IgD-negative memory B cell (primary cell): ENCODE measurements at regions not wholly inside any gene's neighbourhood (a gene's known extent, or its start where the extent isn't known, plus 50 kb on each side); places are given as distances from the start of the nearest gene placed in this dataset.
"Not testable (repeated sequence)": the region's sequence is repeated elsewhere in the genome, so short reads cannot be mapped to it uniquely, and the experiment has no call there.

Source experiments
- H3K27ac Mint-ChIP-seq, 3 donors: one replicate each; pipeline ENCODE4 v1.8.0; 2020 to 2022; ENCODE audit warnings: mild to moderate bottlenecking in 3 of 3, mixed read lengths in 3 of 3, moderate library complexity in 1 of 3
- H3K27me3 Mint-ChIP-seq: one replicate; pipeline ENCODE4 v1.8.0; 2021; ENCODE audit warnings: mixed read lengths
- H3K36me3 Mint-ChIP-seq: one replicate; pipeline ENCODE4 v1.8.0; 2020; ENCODE audit warnings: mild to moderate bottlenecking, mixed read lengths
- H3K4me1 Mint-ChIP-seq, 3 donors: one replicate each; pipeline ENCODE4 v1.8.0; 2020 to 2022; ENCODE audit warnings: mixed read lengths in 3 of 3, mild to moderate bottlenecking in 1 of 3
- H3K4me3 Mint-ChIP-seq, 4 donors: one replicate each; pipeline ENCODE4 v1.8.0; 2020 to 2022; ENCODE audit warnings: mild to moderate bottlenecking in 4 of 4, mixed read lengths in 4 of 4, moderate library complexity in 3 of 4
- H3K9me3 Mint-ChIP-seq, 3 donors: one replicate each; pipeline ENCODE4 v1.8.0; 2020 to 2021; ENCODE audit warnings: mixed read lengths in 3 of 3, mild to moderate bottlenecking in 1 of 3

- not testable (repeated sequence) for H3K4me3 Mint-ChIP-seq, H3K9me3 Mint-ChIP-seq, H3K4me1 Mint-ChIP-seq, H3K27me3 Mint-ChIP-seq, H3K36me3 Mint-ChIP-seq, H3K27ac Mint-ChIP-seq
Observed at GRCh38 chr2:131833367-131834202, 305.9 kb downstream of the CCDC74A start.

DNA sequence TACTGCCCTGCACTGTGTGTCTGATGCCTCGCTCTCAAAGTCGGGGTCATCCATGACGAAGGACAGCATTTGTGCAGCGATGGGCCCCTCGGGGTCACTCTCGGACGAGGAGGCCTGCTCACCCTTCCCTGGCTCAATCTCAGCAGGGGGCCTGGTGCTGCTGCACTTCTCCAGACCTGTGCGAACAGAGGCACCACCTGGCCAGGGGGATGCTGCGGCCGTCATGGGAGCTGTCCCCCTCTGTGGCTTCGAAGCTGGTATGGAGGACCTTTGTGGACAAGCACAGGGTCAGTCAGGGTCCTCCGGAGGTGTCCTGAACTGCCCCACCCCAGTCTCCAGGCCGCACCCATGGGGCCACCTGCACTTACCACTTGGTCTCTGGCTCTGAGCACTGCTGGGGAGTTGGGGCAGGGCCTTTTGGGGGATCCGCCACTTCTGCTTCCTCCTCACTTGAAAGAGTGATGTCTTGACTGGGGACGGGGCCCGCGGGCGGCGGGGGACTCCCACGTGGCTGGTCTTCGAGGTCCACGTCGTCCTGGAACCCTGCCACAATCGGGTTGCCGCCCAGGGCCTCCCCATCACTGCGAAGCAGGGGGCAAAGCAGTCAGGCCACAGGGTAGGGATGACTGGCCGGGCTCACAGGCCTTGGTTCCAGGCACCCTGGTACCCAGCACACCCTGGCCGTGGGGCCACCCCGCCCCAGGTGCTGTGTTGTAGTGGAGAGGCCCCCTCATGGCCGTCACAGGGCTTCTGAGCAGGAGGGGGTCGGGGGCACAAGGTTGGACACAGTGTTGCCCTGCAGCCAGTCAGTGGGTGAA lies 306.7 kb downstream of the CCDC74A start:
- not testable (repeated sequence) for H3K9me3 Mint-ChIP-seq, H3K27ac Mint-ChIP-seq, H3K4me1 Mint-ChIP-seq, H3K27me3 Mint-ChIP-seq, H3K4me3 Mint-ChIP-seq, H3K36me3 Mint-ChIP-seq

- H3K36me3 Mint-ChIP-seq, H3K27ac Mint-ChIP-seq, H3K27me3 Mint-ChIP-seq, H3K4me1 Mint-ChIP-seq, H3K4me3 Mint-ChIP-seq, H3K9me3 Mint-ChIP-seq: not testable (repeated sequence)
Observed at GRCh38 chr2:131835022-131835421, 307.3 kb downstream of the CCDC74A start.

DNA sequence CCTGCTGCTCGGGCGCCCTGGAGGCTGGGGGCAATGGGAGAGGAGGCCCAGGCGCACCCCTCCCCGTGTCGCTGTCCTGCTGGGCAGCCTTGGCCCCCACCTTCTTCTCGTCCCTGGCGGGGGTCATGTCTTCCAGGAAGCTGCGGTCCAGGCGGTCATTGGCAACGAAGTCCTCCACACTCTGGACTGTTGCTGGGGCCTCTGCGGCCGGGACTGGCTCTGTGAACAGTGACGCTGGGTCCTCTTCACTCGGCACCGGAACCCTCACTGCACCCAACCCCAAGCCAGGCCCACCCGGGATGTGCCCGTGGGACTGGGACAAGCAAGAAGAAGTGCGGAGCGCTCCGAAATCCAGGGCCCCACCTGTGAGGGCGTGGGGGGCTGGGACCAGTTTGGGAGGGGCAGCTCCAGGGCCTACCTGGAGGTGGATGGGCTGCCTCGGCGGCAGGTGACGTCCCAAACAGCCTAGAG lies 308.0 kb downstream of the CCDC74A start:
- H3K4me3 Mint-ChIP-seq, result no peak overlapping the region
- no peaks in the 10 kb centered on the region for H3K9me3 Mint-ChIP-seq
- no peaks in the 10 kb centered on the region for H3K27me3 Mint-ChIP-seq
- H3K27ac Mint-ChIP-seq, result no peak overlapping the region
- no peaks in the 10 kb centered on the region for H3K4me1 Mint-ChIP-seq
- H3K36me3 Mint-ChIP-seq, result no peaks in the 10 kb centered on the region

GRCh38 chr2:131836116-131836515 lies 308.4 kb downstream of the CCDC74A start:
- H3K27me3 Mint-ChIP-seq, H3K4me1 Mint-ChIP-seq, H3K27ac Mint-ChIP-seq, H3K36me3 Mint-ChIP-seq, H3K4me3 Mint-ChIP-seq, H3K9me3 Mint-ChIP-seq: not testable (repeated sequence)

- not testable (repeated sequence) for H3K27ac Mint-ChIP-seq, H3K27me3 Mint-ChIP-seq, H3K4me3 Mint-ChIP-seq, H3K9me3 Mint-ChIP-seq, H3K4me1 Mint-ChIP-seq, H3K36me3 Mint-ChIP-seq
Observed at GRCh38 chr2:131844044-131844443, 316.4 kb downstream of the CCDC74A start.

GRCh38 chr2:131856202-131856601 lies 305.6 kb downstream of the ANKRD30BL start:
- H3K4me3 Mint-ChIP-seq, H3K36me3 Mint-ChIP-seq, H3K27ac Mint-ChIP-seq, H3K27me3 Mint-ChIP-seq, H3K9me3 Mint-ChIP-seq, H3K4me1 Mint-ChIP-seq: not testable (repeated sequence)

GRCh38 chr2:131858197-131858596 lies 303.6 kb downstream of the ANKRD30BL start:
- H3K9me3 Mint-ChIP-seq, H3K27me3 Mint-ChIP-seq, H3K36me3 Mint-ChIP-seq, H3K4me3 Mint-ChIP-seq, H3K27ac Mint-ChIP-seq, H3K4me1 Mint-ChIP-seq: not testable (repeated sequence)
